Vagina (tissue), 2 donors: ENCODE measurements at regions not wholly inside any gene's neighbourhood (a gene's known extent, or its start where the extent isn't known, plus 50 kb on each side); places are given as distances from the start of the nearest gene placed in this dataset.

ENCODE experiments used
- POLR2AphosphoS5 ChIP-seq, 2 donors: sonication (generic); formaldehyde crosslinking; IDR thresholded peaks; one replicate each; pipeline ENCODE4 v1.9.0; 2017; ENCODE audit warnings: antibody characterized with exemption in 2 of 2, mild to moderate bottlenecking in 2 of 2, low read depth in 1 of 2; ENCODE audit not compliant: insufficient read depth in 1 of 2
- TF ChIP-seq, protein P1 (sequence below), 3 experiments: fragments of 450-650 bp in 2 of 3; fragments of 200-600 bp in 1 of 3; sonication (generic) in 1 of 3; IDR thresholded peaks; one replicate each; pipeline ENCODE4 v1.5.1; 2017 to 2019; ENCODE audit warnings: antibody characterized with exemption in 3 of 3, mild to moderate bottlenecking in 2 of 3, moderate library complexity in 2 of 3

DNA sequence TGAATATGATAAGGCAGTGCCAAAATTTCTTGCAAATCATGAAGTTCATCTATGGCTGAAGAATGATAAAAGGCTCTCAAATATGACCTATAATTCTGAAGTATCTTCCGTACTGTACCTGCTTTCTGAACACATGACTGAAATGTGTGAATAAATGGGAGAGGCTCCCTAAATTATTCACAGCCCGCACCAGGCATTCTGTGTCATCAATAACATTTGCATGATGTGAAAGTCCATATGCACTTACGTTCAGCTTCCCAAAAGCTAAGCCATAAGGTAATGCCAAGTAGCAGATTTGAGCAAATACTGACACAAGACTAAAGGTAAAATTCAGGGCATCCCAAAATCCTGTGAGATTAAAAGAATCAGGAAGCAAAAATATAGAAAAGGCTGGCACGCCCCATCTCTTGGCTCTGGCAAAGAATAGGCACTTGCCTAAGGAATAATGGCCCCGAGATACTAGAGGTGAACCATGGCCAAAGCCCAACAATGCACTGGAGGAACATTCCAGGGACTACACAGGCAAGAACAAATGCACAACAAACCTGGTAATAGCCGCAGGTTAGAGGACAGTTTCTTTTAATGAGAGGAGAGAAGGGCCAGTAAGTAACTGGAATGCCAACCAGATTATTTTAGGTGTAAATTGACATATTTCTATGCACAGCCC, 280.5 kb downstream of the IPMK start:
- TF ChIP-seq, protein P1, sequence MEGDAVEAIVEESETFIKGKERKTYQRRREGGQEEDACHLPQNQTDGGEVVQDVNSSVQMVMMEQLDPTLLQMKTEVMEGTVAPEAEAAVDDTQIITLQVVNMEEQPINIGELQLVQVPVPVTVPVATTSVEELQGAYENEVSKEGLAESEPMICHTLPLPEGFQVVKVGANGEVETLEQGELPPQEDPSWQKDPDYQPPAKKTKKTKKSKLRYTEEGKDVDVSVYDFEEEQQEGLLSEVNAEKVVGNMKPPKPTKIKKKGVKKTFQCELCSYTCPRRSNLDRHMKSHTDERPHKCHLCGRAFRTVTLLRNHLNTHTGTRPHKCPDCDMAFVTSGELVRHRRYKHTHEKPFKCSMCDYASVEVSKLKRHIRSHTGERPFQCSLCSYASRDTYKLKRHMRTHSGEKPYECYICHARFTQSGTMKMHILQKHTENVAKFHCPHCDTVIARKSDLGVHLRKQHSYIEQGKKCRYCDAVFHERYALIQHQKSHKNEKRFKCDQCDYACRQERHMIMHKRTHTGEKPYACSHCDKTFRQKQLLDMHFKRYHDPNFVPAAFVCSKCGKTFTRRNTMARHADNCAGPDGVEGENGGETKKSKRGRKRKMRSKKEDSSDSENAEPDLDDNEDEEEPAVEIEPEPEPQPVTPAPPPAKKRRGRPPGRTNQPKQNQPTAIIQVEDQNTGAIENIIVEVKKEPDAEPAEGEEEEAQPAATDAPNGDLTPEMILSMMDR (IDR thresholded peaks at IDR 0.05): no peak
- no peak for TF ChIP-seq POLR2AphosphoS5 (IDR thresholded peaks at IDR 0.05; ENCODE audit: insufficient read depth in 1 of 2, low read depth in 1 of 2)
